SJSA1 (cell line): ENCODE measurements at regions not wholly inside any gene's neighbourhood (a gene's known extent, or its start where the extent isn't known, plus 50 kb on each side); places are given as distances from the start of the nearest gene placed in this dataset.

Source experiments
- DNase-seq, 2 experiments: peaks; one replicate each; pipeline ENCODE4 v3.0.0-alpha.2; 2015 to 2020; ENCODE audit warnings: low spot score in 2 of 2, low read depth in 1 of 2
- H3K27ac ChIP-seq: fragments of 250-450 bp; sonication (Bioruptor Pico); 2 replicates; pipeline ENCODE4 v1.5.1; 2020; ENCODE audit warnings: mild to moderate bottlenecking, moderate library complexity
- H3K27me3 ChIP-seq: fragments of 250-450 bp; sonication (Bioruptor Pico); replicated peaks from 2 replicates; pipeline ENCODE4 v1.5.1; 2020; ENCODE audit warnings: mild to moderate bottlenecking, moderate library complexity
- H3K36me3 ChIP-seq: fragments of 250-450 bp; sonication (Bioruptor Pico); 2 replicates; pipeline ENCODE4 v1.5.1; 2020; ENCODE audit warnings: mild to moderate bottlenecking
- H3K4me1 ChIP-seq: fragments of 250-450 bp; sonication (Bioruptor Pico); replicated peaks from 2 replicates; pipeline ENCODE4 v1.6.1; 2021; ENCODE audit warnings: mild to moderate bottlenecking
- H3K4me3 ChIP-seq: fragments of 250-450 bp; sonication (Bioruptor Pico); 2 replicates; pipeline ENCODE4 v1.5.1; 2020; ENCODE audit warnings: mild to moderate bottlenecking
- H3K9me3 ChIP-seq: fragments of 250-450 bp; sonication (Bioruptor Pico); replicated peaks from 2 replicates; pipeline ENCODE4 v1.5.1; 2020; ENCODE audit warnings: mild to moderate bottlenecking

DNA sequence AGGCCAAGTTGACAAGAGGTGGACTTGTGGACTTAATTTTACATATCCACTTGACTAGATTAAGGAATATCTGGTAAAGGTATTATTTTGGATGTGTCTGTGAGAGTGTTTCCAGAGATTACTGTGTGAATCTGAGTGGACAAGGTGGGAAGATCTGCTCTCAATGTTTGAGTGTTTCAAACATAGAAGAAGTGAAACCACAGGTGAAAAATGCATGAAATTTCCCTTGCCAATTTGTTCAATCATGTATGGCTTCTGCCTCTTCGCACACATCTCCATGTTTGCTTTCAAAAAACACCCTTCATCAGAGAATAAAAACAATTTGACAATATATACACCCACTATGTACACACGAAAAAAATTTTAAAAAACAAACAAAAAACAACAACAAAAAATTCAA, 152.7 kb downstream of the SALL1 start:
- no peak for DNase-seq
- Histone ChIP-seq H3K4me1 (no peaks in the 10 kb centered on the region), H3K4me3 (no peak overlapping the region), H3K36me3 (no peaks in the 10 kb centered on the region), H3K9me3 (no peaks in the 10 kb centered on the region), H3K27me3 (no peaks in the 10 kb centered on the region), H3K27ac (no peak overlapping the region)

GRCh38 chr16:50997679-50998078, 153.4 kb downstream of the SALL1 start:
- no peaks in the 10 kb centered on the region for H3K36me3 ChIP-seq

GRCh38 chr16:50996830-50997186, 154.3 kb downstream of the SALL1 start:
- no peaks in the 10 kb centered on the region for H3K4me1 ChIP-seq
- no peaks in the 10 kb centered on the region for H3K36me3 ChIP-seq
- H3K4me3 ChIP-seq: no peak overlapping the region
- no peak overlapping the region for H3K27ac ChIP-seq
- DNase-seq: no peak
- H3K9me3 ChIP-seq: no peaks in the 10 kb centered on the region
- H3K27me3 ChIP-seq: no peaks in the 10 kb centered on the region

More at GRCh38 chr16:50997679-50998078, 153.4 kb downstream of the SALL1 start:
- H3K27ac ChIP-seq: no peak overlapping the region
- no peaks in the 10 kb centered on the region for H3K27me3 ChIP-seq
- no peaks in the 10 kb centered on the region for H3K4me1 ChIP-seq
- DNase-seq: no peak
- no peak overlapping the region for H3K4me3 ChIP-seq
- no peaks in the 10 kb centered on the region for H3K9me3 ChIP-seq

DNA sequence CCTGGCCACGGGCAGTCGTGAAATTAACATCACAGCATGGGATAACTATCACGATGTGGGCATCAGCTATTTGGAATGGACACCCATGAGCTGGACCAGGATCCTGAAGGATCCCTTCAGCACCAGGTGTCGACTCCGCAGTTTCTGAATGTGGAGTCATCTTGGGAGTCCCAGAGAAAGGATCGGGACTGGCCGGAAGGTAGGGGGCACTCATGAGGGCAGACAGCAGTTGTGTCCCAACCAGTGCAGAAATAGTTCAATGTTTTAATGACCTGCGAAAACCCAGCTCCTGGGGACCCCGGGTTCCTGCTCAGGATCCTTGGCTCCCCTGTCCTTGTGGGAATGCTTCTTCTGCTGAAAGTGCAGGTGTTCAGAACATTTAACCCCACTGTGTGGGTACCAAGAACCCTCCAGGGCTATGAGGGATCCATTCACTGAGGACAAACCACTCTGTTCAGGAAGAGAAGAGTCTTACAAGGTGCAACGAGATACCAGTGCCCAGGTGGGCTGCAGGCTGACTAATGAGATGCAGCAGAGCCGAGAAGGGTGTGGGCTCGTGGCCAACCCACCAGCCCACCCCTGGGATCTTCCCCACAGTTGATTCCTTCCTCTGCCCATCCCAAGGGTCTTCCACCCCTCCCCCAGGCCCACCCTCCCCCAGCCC, 154.8 kb downstream of the SALL1 start:
- no peaks in the 10 kb centered on the region for H3K4me1 ChIP-seq
- no peaks in the 10 kb centered on the region for H3K27me3 ChIP-seq
- no peaks in the 10 kb centered on the region for H3K36me3 ChIP-seq
- H3K9me3 ChIP-seq: no peaks in the 10 kb centered on the region
- DNase-seq: no peak
- H3K27ac ChIP-seq: no peak overlapping the region
- H3K4me3 ChIP-seq: no peak overlapping the region

GRCh38 chr16:50994995-50995394, 156.1 kb downstream of the SALL1 start:
- Histone ChIP-seq H3K4me3 (no peak overlapping the region), H3K9me3 (no peaks in the 10 kb centered on the region), H3K27ac (no peak overlapping the region), H3K27me3 (no peaks in the 10 kb centered on the region), H3K36me3 (no peaks in the 10 kb centered on the region), H3K4me1 (no peaks in the 10 kb centered on the region)
- DNase-seq: no peak

DNA sequence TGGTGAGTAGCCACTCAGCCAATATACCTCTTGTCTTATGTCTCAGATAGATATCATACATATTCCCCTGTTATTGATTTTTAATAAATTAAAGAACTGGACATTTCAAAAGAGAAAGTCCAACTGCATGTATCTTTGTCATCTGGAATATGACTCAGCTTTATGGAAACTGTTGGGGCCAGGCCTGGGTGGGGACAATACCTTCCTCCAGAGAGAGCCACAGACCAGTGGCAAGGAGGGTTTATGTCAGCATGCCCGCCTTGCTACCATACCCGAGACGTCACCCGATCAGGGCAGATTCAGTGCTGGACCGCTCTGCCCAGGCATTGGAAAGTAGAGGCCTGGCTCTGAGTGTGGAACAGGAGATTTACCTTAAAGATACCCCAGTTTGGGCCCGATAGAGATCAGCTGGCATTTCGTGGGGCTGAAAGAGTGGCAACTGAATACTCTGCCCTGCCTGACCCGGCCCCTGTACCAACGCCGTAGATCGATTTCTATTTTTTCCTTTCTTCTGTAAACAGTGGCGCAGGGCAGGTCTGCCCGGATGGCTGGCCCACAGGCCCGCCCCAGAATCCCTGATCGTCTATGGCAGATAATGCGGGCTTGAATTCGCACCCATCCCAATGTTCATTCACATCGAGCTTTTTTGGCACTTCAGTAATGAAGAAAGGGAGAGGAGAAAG, 158.6 kb downstream of the SALL1 start:
- Histone ChIP-seq H3K27ac (no peak overlapping the region), H3K9me3 (no peaks in the 10 kb centered on the region), H3K27me3 (no peaks in the 10 kb centered on the region), H3K36me3 (no peaks in the 10 kb centered on the region), H3K4me1 (no peaks in the 10 kb centered on the region), H3K4me3 (no peak overlapping the region)
- DNase-seq: no peak

DNA sequence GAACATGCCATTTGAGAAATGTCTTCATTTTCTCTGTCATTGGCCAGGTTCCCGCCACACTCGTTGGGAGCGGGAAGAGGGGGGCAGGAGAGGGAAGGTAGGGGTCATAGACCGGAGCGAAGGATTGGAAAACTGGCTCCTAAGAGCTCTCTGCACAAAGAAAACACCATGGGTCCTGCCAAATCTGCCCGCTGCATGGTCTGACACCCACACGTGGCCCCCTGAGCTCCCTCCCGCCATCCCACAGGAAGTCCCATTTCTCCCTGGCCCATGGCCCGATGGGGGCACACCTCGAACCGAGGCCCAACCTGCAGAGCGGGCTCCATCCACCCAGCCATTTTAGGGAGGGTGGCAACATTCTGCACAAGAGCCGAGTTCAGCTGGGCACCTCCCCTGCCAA, 159.6 kb downstream of the SALL1 start:
- no peak overlapping the region for H3K27ac ChIP-seq
- no peak for DNase-seq
- H3K4me3 ChIP-seq: no peak overlapping the region
- no peaks in the 10 kb centered on the region for H3K4me1 ChIP-seq
- no peaks in the 10 kb centered on the region for H3K36me3 ChIP-seq
- H3K9me3 ChIP-seq: no peaks in the 10 kb centered on the region
- H3K27me3 ChIP-seq: no peaks in the 10 kb centered on the region

DNA sequence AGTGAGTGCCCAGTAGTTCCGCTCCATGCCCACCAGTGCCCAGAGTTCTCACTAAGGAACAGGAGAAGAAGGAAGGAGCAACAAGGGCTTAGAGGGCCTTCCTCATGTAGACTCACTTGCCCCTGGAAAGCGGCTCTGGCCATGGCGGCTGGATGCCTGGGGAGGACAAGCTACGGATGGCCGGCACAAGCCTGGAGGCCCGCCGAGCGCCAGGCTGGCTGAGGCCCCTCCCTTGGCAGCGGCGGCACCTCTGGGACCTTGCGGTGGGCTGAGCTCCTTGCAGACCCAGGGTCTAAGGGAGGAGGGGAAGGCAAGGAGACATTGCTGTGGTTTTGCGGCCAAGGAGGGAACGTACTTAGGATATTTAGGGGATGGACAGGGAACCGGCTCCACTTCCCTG, 160.1 kb downstream of the SALL1 start:
- Histone ChIP-seq H3K36me3 (no peaks in the 10 kb centered on the region), H3K27me3 (no peaks in the 10 kb centered on the region), H3K4me1 (no peaks in the 10 kb centered on the region), H3K4me3 (no peak overlapping the region), H3K27ac (no peak overlapping the region), H3K9me3 (no peaks in the 10 kb centered on the region)
- no peak for DNase-seq

- no peaks in the 10 kb centered on the region for H3K27me3 ChIP-seq
- no peaks in the 10 kb centered on the region for H3K4me1 ChIP-seq
- no peaks in the 10 kb centered on the region for H3K9me3 ChIP-seq
- DNase-seq: no peak
- H3K27ac ChIP-seq: no peak overlapping the region
- H3K4me3 ChIP-seq: no peak overlapping the region
- H3K36me3 ChIP-seq: no peaks in the 10 kb centered on the region
These were observed 162.0 kb downstream of the SALL1 start for GRCh38 chr16:50989047-50989446.

- Histone ChIP-seq H3K4me1 (no peaks in the 10 kb centered on the region), H3K4me3 (no peak overlapping the region), H3K27ac (no peak overlapping the region), H3K27me3 (no peaks in the 10 kb centered on the region), H3K9me3 (no peaks in the 10 kb centered on the region), H3K36me3 (no peaks in the 10 kb centered on the region)
- DNase-seq: no peak
These were observed 162.6 kb downstream of the SALL1 start for GRCh38 chr16:50988441-50988840.

- Histone ChIP-seq H3K27me3 (no peaks in the 10 kb centered on the region), H3K36me3 (no peaks in the 10 kb centered on the region), H3K9me3 (no peaks in the 10 kb centered on the region), H3K4me1 (no peaks in the 10 kb centered on the region), H3K27ac (no peak overlapping the region), H3K4me3 (no peak overlapping the region)
- DNase-seq: no peak
These were observed 164.6 kb downstream of the SALL1 start for GRCh38 chr16:50986453-50986852.

GRCh38 chr16:50985733-50986132, 165.3 kb downstream of the SALL1 start:
- Histone ChIP-seq H3K4me1 (no peaks in the 10 kb centered on the region), H3K4me3 (no peak overlapping the region), H3K36me3 (no peaks in the 10 kb centered on the region), H3K27ac (no peak overlapping the region), H3K27me3 (no peaks in the 10 kb centered on the region), H3K9me3 (no peaks in the 10 kb centered on the region)
- DNase-seq: no peak

DNA sequence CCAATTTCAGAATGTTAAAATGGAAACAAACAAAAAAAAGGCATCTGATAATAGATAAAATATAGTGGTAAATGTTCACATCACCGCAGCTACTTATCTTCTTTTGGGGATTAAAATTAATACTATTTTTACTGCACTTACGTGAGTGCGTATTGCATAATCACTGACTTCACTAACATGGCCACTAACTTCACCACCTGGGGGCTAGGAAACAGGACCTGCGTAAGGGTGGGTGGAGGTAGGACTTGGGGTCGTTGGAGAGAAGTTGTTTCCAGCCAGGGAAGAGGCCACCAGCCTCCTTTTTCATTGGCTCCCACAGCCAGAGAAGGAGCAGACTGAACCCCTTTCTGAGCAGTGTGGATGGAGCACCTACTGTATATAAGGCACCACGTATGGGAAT, 166.4 kb downstream of the SALL1 start:
- DNase-seq: no peak
- Histone ChIP-seq H3K4me1 (no peaks in the 10 kb centered on the region), H3K27me3 (no peaks in the 10 kb centered on the region), H3K27ac (no peak overlapping the region), H3K4me3 (no peak overlapping the region), H3K9me3 (no peaks in the 10 kb centered on the region), H3K36me3 (no peaks in the 10 kb centered on the region)

- Histone ChIP-seq H3K4me1 (no peaks in the 10 kb centered on the region), H3K9me3 (no peaks in the 10 kb centered on the region), H3K4me3 (no peak overlapping the region), H3K36me3 (no peaks in the 10 kb centered on the region), H3K27ac (no peak overlapping the region), H3K27me3 (no peaks in the 10 kb centered on the region)
- DNase-seq: no peak
These were observed 168.3 kb downstream of the SALL1 start for GRCh38 chr16:50982808-50983207.

- no peak for DNase-seq
- Histone ChIP-seq H3K4me3 (no peak overlapping the region), H3K4me1 (no peaks in the 10 kb centered on the region), H3K9me3 (no peaks in the 10 kb centered on the region), H3K36me3 (no peaks in the 10 kb centered on the region), H3K27me3 (no peaks in the 10 kb centered on the region), H3K27ac (no peak overlapping the region)
These were observed 169.1 kb downstream of the SALL1 start for GRCh38 chr16:50981951-50982350.
